CD4-positive, alpha-beta T cell (primary cell): ENCODE measurements at regions not wholly inside any gene's neighbourhood (a gene's known extent, or its start where the extent isn't known, plus 50 kb on each side); places are given as distances from the start of the nearest gene placed in this dataset.

ENCODE experiments used
- ATAC-seq: fragments of 200-7000 bp; cut with Tn5 transposase; one replicate; pipeline ENCODE4 v1.10.0; 2022; ENCODE audit warnings: mild to moderate bottlenecking; ENCODE audit not compliant: poor library complexity
- CTCF ChIA-PET: fragments of 350-600 bp; sonication (Branson Sonifier 250); formaldehyde crosslinking; loops from one replicate; lab custom pipeline; 2021; ENCODE audit warnings: antibody characterized with exemption, inconsistent platforms; lab: Charles Lee
- POLR2A ChIA-PET: fragments of 350-600 bp; sonication (Branson Sonifier 250); formaldehyde crosslinking; loops from one replicate; lab custom pipeline; 2021; ENCODE audit warnings: antibody characterized with exemption, inconsistent platforms; lab: Charles Lee
- DNase-seq, 14 experiments: peaks; one replicate each; pipeline ENCODE4 v3.0.0-alpha.2; 2013 to 2020; ENCODE audit warnings: mixed read lengths in 2 of 14
- H3K27ac ChIP-seq, 2 donors: one replicate each; pipeline versions ENCODE4 v1.5.1 to v1.7.0; 2013; ENCODE audit warnings: low read length in 2 of 2, low read depth in 1 of 2, mild to moderate bottlenecking in 1 of 2
- H3K27me3 ChIP-seq, 2 experiments: 1 replicate in 1 of 2; 2 replicates in 1 of 2; pipeline versions ENCODE4 v1.6.1 to v1.7.0; 2013; ENCODE audit warnings: low read length in 2 of 2, control low read depth in 1 of 2, mild to moderate bottlenecking in 1 of 2, moderate library complexity in 1 of 2; ENCODE audit not compliant: insufficient read depth in 2 of 2, control insufficient read depth in 1 of 2
- H3K36me3 ChIP-seq: one replicate; pipeline ENCODE4 v1.6.1; 2013; ENCODE audit warnings: low read length, control low read depth; ENCODE audit not compliant: insufficient read depth
- H3K4me1 ChIP-seq: one replicate; pipeline ENCODE4 v1.6.1; 2013; ENCODE audit warnings: low read length, control low read depth; ENCODE audit not compliant: insufficient read depth
- H3K4me3 ChIP-seq: one replicate; pipeline ENCODE4 v1.5.1; 2013; ENCODE audit warnings: mild to moderate bottlenecking, low read length, moderate library complexity
- H3K9me3 ChIP-seq, 2 experiments: 1 replicate in 1 of 2; 2 replicates in 1 of 2; pipeline versions ENCODE4 v1.6.1 to v1.7.0; 2013; ENCODE audit warnings: low read length in 2 of 2, mild to moderate bottlenecking in 2 of 2, control low read depth in 1 of 2, moderate library complexity in 1 of 2; ENCODE audit not compliant: control insufficient read depth in 1 of 2, insufficient read depth in 1 of 2
- H3K27ac Mint-ChIP-seq: one replicate; pipeline ENCODE4 v1.8.0; 2020; ENCODE audit warnings: mixed read lengths
- H3K27me3 Mint-ChIP-seq: one replicate; pipeline ENCODE4 v1.8.0; 2021; ENCODE audit warnings: mixed read lengths
- H3K36me3 Mint-ChIP-seq: one replicate; pipeline ENCODE4 v1.8.0; 2021; ENCODE audit warnings: low read depth, mixed read lengths
- H3K4me1 Mint-ChIP-seq: one replicate; pipeline ENCODE4 v1.8.0; 2021; ENCODE audit warnings: low read depth, mixed read lengths
- H3K4me3 Mint-ChIP-seq: one replicate; pipeline ENCODE4 v1.8.0; 2020; ENCODE audit warnings: mild to moderate bottlenecking, mixed read lengths
- H3K9me3 Mint-ChIP-seq: one replicate; pipeline ENCODE4 v1.8.0; 2020; ENCODE audit warnings: mixed read lengths
- CTCF ChIP-seq: fragments of 200-600 bp; IDR thresholded peaks from one replicate; pipeline ENCODE4 v1.8.0; 2022; ENCODE audit warnings: antibody characterized with exemption, mild to moderate bottlenecking
- intact Hi-C, 2 experiments: fragments of 100-400 bp; cut with DNase I in 1 of 2; cut with micrococcal nuclease in 1 of 2; formaldehyde crosslinking; loops; one replicate each; pipeline versions ENCODE4 v1.15.1 to v1.9.0; 2023 to 2025; cut with DNase I, micrococcal nuclease

DNA sequence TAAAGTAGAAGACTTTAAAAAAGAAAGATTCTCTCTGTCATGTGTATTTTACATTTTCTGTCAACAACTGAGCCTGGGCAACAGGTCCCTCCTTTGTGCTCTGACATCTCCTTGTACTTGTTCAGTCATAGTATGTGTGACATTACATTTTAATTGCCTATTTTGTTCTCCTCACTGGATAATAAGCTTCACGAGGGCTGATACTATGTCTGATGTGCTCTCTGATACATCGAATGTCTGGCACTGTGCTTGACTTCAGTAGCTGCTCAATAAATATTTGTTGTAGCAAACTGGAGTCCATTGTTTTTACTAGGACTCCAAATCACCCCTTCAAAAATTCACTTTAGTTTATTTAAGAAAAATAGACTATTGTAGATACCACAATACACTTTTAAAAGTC, 482.0 kb downstream of the RASEF start:
- no peak overlapping the region for H3K4me3 ChIP-seq
- no peaks in the 10 kb centered on the region for H3K27me3 ChIP-seq
- TF ChIP-seq CTCF, result no peak
- H3K9me3 ChIP-seq, result peaks cover 0 to 4% of the 10 kb centered on the region in 2 experiments
- no peaks in the 10 kb centered on the region for H3K36me3 ChIP-seq
- H3K27ac ChIP-seq, result no peak overlapping the region
- H3K4me1 ChIP-seq, result no peaks in the 10 kb centered on the region
- intact Hi-C loops, result no loop called here
- ChIA-PET CTCF (no interaction called here), POLR2A (no interaction called here)
- Mint-ChIP-seq H3K4me1 (no peaks in the 10 kb centered on the region), H3K27ac (no peak overlapping the region), H3K27me3 (no peaks in the 10 kb centered on the region), H3K4me3 (no peak overlapping the region), H3K36me3 (no peaks in the 10 kb centered on the region), H3K9me3 (peaks cover 12% of the 10 kb centered on the region)
- DNase-seq (no peak), ATAC-seq (no peak)

DNA sequence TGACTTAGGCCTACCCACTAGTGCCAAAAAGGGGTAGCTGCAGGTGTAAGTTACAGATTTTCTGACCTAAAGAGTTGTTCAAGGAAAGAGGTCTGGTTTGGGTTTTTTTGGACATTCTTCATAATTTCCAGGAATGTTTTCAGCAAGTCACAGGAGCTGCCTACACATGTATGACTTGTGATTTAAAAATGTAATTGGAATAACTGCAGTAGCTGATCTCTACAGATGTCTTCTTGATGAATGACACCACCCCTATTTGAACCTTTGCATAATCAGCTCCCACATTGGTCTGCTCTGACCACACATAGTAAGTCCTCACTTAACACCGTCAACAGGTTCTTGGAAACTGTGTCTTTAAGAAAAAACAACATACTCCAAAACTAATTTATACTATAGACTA, 481.4 kb downstream of the RASEF start:
- Histone ChIP-seq H3K9me3 (peaks cover 0 to 4% of the 10 kb centered on the region in 2 experiments), H3K36me3 (no peaks in the 10 kb centered on the region), H3K27ac (no peak overlapping the region), H3K4me1 (no peaks in the 10 kb centered on the region), H3K27me3 (no peaks in the 10 kb centered on the region), H3K4me3 (no peak overlapping the region)
- ATAC-seq (no peak), DNase-seq (no peak)
- H3K27me3 Mint-ChIP-seq, result no peaks in the 10 kb centered on the region
- no peak overlapping the region for H3K27ac Mint-ChIP-seq
- intact Hi-C loops, result no loop called here
- ChIA-PET CTCF (no interaction called here), POLR2A (no interaction called here)
- no peaks in the 10 kb centered on the region for H3K4me1 Mint-ChIP-seq
- no peak overlapping the region for H3K4me3 Mint-ChIP-seq
- H3K9me3 Mint-ChIP-seq, result peaks cover 12% of the 10 kb centered on the region
- no peak for TF ChIP-seq CTCF
- no peaks in the 10 kb centered on the region for H3K36me3 Mint-ChIP-seq

DNA sequence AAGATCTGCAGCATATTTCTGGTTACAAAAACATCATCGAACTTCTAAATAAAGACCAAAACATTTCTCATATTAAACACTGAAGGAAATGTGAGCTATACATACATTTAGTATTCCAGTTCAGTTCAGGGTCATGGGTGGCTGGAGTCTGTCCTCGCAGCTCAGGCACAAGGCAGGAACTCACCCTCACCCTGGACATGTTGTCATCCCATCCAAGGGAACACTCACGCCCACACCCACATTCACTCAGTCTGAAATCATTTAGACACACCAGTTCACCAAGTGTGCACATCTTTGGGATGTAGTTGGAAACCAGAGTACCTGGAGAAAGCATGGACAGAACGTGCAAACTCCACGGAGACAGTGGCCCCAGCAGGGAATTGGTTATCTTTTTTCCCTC, 481.0 kb downstream of the RASEF start:
- Mint-ChIP-seq H3K36me3 (no peaks in the 10 kb centered on the region), H3K4me3 (no peak overlapping the region), H3K4me1 (no peaks in the 10 kb centered on the region), H3K27ac (no peak overlapping the region), H3K9me3 (peaks cover 12% of the 10 kb centered on the region), H3K27me3 (no peaks in the 10 kb centered on the region)
- CTCF ChIA-PET, result no interaction called here
- no peak for DNase-seq
- Histone ChIP-seq H3K36me3 (no peaks in the 10 kb centered on the region), H3K4me3 (no peak overlapping the region), H3K9me3 (peaks cover 0 to 4% of the 10 kb centered on the region in 2 experiments), H3K27me3 (no peaks in the 10 kb centered on the region), H3K4me1 (no peaks in the 10 kb centered on the region), H3K27ac (no peak overlapping the region)
- POLR2A ChIA-PET, result no interaction called here
- TF ChIP-seq CTCF, result no peak
- no peak for ATAC-seq
- intact Hi-C loops, result no loop called here
